ENCODE measurements at regions not wholly inside any gene's neighbourhood (a gene's known extent, or its start where the extent isn't known, plus 50 kb on each side); places are given as distances from the start of the nearest gene placed in this dataset.

DNA sequence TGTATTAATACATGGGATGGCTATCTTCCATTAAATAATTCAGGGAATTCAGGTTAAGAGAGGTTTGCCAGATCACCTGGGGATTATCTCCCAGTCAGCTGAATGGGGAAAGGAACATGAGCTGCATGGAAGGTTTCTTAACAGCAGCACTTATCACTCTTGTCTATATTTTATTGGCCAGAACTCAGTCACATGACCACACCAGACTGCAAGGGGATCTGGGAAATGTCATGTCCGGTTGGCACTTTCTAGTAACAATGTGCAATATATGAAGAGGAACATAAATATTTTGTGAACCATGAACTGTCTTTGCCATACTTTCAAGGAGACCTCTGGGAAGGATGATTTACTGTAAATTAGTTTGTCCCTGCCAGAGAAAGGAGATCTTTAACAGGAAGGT lies 599.1 kb downstream of the SLC4A3 start:
- DNase-seq (ENCODE audit: low spot score in 2 of 2), result no peak
- H3K27me3 ChIP-seq, result no peaks in the 10 kb centered on the region
- TF ChIP-seq POLR2A (IDR thresholded peaks at IDR 0.05) (no peak), POLR2AphosphoS5 (IDR thresholded peaks at IDR 0.05) (no peak)
- TF ChIP-seq, protein P1, sequence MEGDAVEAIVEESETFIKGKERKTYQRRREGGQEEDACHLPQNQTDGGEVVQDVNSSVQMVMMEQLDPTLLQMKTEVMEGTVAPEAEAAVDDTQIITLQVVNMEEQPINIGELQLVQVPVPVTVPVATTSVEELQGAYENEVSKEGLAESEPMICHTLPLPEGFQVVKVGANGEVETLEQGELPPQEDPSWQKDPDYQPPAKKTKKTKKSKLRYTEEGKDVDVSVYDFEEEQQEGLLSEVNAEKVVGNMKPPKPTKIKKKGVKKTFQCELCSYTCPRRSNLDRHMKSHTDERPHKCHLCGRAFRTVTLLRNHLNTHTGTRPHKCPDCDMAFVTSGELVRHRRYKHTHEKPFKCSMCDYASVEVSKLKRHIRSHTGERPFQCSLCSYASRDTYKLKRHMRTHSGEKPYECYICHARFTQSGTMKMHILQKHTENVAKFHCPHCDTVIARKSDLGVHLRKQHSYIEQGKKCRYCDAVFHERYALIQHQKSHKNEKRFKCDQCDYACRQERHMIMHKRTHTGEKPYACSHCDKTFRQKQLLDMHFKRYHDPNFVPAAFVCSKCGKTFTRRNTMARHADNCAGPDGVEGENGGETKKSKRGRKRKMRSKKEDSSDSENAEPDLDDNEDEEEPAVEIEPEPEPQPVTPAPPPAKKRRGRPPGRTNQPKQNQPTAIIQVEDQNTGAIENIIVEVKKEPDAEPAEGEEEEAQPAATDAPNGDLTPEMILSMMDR (IDR thresholded peaks at IDR 0.05), result no peak
- no peaks in the 10 kb centered on the region for H3K9me3 ChIP-seq
- intact Hi-C loops (cut with DNase I; ENCODE audit: low total_unique reads), result no loop called here
- H3K27ac ChIP-seq, result no peak overlapping the region
- no peak overlapping the region for H3K4me3 ChIP-seq
- no peaks in the 10 kb centered on the region for H3K36me3 ChIP-seq
- H3K4me1 ChIP-seq, result no peaks in the 10 kb centered on the region

DNA sequence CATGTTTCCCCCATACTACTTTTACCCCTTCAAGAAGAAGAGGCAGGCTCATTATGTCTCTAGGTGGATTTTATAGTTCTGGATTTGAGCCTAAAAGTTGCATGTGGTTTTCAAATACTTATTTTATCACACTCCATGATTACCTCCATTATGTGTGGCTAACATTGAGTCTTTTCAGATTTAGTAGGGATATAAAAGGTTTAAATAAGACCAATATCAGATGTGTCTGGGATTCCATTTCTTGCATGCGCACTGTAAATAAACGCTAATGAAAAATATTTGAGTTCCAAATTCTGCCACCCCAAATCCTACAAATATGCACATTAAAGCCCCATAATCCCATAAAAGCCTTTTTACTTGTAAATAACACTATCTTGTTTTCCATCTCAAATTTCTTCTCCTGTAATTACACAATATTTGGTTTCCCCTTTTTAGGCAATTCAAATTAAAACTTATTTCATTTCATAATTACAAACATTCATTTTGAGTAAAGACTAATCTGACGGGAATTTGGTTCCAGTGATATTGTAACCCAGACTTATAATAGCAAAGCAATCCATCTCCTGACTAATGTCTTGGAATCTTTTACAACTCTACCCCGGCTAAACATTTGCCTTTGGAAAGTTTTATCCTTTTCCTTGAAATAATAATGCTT lies 600.0 kb downstream of the SLC4A3 start:
- H3K9me3 ChIP-seq, result no peaks in the 10 kb centered on the region
- no peak for DNase-seq (ENCODE audit: low spot score in 2 of 2)
- H3K36me3 ChIP-seq, result no peaks in the 10 kb centered on the region
- no peaks in the 10 kb centered on the region for H3K4me1 ChIP-seq
- intact Hi-C loops (cut with DNase I; ENCODE audit: low total_unique reads), result no loop called here
- no peak overlapping the region for H3K4me3 ChIP-seq
- H3K27me3 ChIP-seq, result no peaks in the 10 kb centered on the region
- TF ChIP-seq, protein P1 (IDR thresholded peaks at IDR 0.05), result no peak
- TF ChIP-seq POLR2A (IDR thresholded peaks at IDR 0.05) (no peak), POLR2AphosphoS5 (IDR thresholded peaks at IDR 0.05) (no peak)
- H3K27ac ChIP-seq, result no peak overlapping the region

DNA sequence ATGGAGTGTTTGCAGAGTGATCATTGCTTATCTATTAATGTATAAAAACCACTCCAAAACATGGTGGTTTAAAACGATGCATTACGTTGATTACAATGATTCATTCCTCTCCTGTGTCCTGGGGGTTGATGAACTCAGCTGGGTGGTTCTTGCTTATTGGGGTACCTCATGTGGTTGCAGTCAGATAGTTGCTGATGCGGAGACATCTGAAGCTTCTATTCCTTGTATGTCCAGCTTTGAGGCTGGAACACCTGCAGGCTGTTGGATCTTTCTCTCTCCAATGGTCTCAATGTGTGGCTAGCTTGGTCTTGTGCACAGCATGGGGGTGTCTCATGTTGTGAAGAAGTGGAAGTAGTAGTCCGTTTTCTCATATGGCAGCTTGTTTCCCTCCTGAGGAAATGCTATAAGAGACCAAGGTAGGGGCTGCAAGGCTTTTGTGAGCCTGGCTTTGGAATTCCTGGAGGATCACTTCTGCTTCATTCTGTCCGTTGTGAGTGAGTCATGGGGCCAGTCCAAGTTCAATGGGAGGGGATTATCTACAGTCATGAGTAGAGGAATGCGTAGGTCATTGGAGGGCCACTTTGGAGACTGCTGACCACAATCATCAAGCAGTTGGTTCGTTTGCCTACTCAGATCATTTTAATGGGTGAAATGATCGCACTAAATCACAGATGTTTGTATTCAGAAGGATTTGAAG lies 601.0 kb downstream of the SLC4A3 start:
- no peaks in the 10 kb centered on the region for H3K36me3 ChIP-seq
- no peak overlapping the region for H3K27ac ChIP-seq
- intact Hi-C loops (cut with DNase I; ENCODE audit: low total_unique reads), result no loop called here
- no peaks in the 10 kb centered on the region for H3K9me3 ChIP-seq
- no peak for DNase-seq (ENCODE audit: low spot score in 2 of 2)
- no peaks in the 10 kb centered on the region for H3K4me1 ChIP-seq
- H3K27me3 ChIP-seq, result no peaks in the 10 kb centered on the region
- TF ChIP-seq POLR2AphosphoS5 (IDR thresholded peaks at IDR 0.05) (no peak), POLR2A (IDR thresholded peaks at IDR 0.05) (no peak)
- TF ChIP-seq, protein P1 (IDR thresholded peaks at IDR 0.05), result no peak
- no peak overlapping the region for H3K4me3 ChIP-seq

DNA sequence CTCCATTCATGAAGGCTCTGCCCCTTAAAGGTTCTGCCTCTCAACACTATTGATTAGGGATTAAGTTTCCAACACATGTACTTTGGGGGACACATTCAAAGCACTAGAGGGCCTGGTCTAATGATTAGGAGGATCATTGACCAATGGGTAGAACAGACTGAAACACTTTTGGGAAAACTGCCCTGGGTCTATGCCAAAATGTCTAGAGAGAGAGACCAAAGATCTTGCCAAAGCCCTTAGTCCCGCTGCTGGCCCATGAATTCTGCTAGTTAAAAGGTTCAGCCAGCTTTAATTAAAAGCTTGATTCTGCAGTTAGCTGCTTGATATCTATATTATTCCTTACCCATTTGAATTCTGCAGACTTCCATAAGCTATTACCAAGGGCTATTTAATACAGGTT lies 613.2 kb downstream of the SLC4A3 start:
- no peaks in the 10 kb centered on the region for H3K36me3 ChIP-seq
- H3K27me3 ChIP-seq, result no peaks in the 10 kb centered on the region
- no peak for DNase-seq (ENCODE audit: low spot score in 2 of 2)
- no peaks in the 10 kb centered on the region for H3K9me3 ChIP-seq
- no peak overlapping the region for H3K4me3 ChIP-seq
- TF ChIP-seq, protein P1 (IDR thresholded peaks at IDR 0.05), result no peak
- TF ChIP-seq POLR2A (IDR thresholded peaks at IDR 0.05) (no peak), POLR2AphosphoS5 (IDR thresholded peaks at IDR 0.05) (no peak)
- no peaks in the 10 kb centered on the region for H3K4me1 ChIP-seq
- H3K27ac ChIP-seq, result no peak overlapping the region
- intact Hi-C loops (cut with DNase I; ENCODE audit: low total_unique reads), result no loop called here

DNA sequence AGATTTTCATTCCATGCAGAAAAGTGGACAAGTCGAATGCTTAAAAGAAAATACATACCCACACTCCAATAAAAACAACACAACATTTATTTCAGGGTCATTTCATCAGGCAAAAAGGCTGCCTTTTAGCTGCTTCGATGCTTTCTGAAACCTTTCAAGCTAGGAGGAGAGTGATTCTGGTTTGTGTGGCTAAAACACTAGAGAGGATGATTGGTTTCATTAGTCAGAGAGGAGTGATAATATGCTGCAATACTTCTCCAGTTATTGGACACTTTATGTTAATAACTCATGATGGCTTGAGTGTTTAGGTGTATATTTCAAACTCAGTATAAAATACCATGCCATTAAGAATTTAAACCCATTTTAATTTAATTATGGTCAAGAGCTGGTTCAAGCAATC lies 614.0 kb downstream of the SLC4A3 start:
- no peaks in the 10 kb centered on the region for H3K9me3 ChIP-seq
- no peak for DNase-seq (ENCODE audit: low spot score in 2 of 2)
- H3K27ac ChIP-seq, result no peak overlapping the region
- H3K4me3 ChIP-seq, result no peak overlapping the region
- H3K4me1 ChIP-seq, result no peaks in the 10 kb centered on the region
- intact Hi-C loops (cut with DNase I; ENCODE audit: low total_unique reads), result no loop called here
- no peak for TF ChIP-seq POLR2A (IDR thresholded peaks at IDR 0.05)
- TF ChIP-seq POLR2AphosphoS5 (IDR thresholded peaks at IDR 0.05), result no peak
- TF ChIP-seq, protein P1 (IDR thresholded peaks at IDR 0.05), result no peak
- no peaks in the 10 kb centered on the region for H3K27me3 ChIP-seq
- no peaks in the 10 kb centered on the region for H3K36me3 ChIP-seq

Data from breast epithelium (tissue), 4 donors.